ENCODE measurements at regions not wholly inside any gene's neighbourhood (a gene's known extent, or its start where the extent isn't known, plus 50 kb on each side); places are given as distances from the start of the nearest gene placed in this dataset.

DNA sequence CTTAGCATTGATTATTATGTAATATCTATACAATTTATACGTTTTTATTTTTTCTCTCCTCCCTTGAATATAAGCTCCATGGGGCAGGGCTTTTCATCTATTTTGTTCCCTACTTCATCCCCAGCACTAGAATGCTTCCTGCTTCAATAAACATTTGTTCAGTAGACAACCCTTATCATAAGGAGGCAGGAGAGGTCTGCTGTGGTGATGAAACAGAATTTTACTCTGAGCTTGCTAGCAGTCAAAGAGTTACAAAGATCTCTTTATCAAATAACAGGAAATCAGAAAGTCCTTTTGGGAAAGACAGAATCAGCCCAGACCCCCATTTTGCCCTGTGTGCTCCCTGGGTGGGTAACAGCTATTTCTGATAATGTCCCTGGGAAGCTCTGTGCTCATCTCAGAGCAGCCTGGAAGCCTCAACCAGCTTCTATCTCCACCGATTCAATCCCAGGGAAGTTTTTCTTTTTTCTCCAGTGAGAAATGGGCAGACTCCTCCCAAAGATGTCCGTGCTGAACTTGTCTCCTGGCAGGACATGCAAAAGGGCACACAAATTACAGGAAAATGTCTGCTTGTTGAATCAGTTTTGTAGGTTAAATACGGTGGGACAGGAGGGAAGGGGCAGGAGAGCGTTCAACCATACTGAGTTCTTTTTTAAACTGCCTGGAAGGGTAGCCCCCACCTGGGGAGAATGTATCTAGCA lies 84.7 kb upstream of the PKDCC start:
- peaks cover 0 to 50% (median 27%) of the 10 kb centered on the region in 3 donors for H3K4me1 ChIP-seq
- peak overlapping the region; percentile 7 to 81 (median 60) for H3K27ac ChIP-seq
- H3K27me3 ChIP-seq, result no peaks in the 10 kb centered on the region
- 65 to 79% methylated on average over 4 to 5 of the region's 5 CpGs for WGBS, 2 donors (ENCODE audit: low coverage in 1 of 2)
- H3K36me3 ChIP-seq, result no peaks in the 10 kb centered on the region
- ATAC-seq, result no peak
- H3K9me3 ChIP-seq, result no peaks in the 10 kb centered on the region
- no peak overlapping the region for H3K4me3 ChIP-seq
- TF ChIP-seq POLR2A (IDR thresholded peaks at IDR 0.05) (no peak), EP300 (IDR thresholded peaks at IDR 0.05) (no peak), POLR2AphosphoS5 (IDR thresholded peaks at IDR 0.05) (no peak), CTCF (IDR thresholded peaks at IDR 0.05) (no peak)

DNA sequence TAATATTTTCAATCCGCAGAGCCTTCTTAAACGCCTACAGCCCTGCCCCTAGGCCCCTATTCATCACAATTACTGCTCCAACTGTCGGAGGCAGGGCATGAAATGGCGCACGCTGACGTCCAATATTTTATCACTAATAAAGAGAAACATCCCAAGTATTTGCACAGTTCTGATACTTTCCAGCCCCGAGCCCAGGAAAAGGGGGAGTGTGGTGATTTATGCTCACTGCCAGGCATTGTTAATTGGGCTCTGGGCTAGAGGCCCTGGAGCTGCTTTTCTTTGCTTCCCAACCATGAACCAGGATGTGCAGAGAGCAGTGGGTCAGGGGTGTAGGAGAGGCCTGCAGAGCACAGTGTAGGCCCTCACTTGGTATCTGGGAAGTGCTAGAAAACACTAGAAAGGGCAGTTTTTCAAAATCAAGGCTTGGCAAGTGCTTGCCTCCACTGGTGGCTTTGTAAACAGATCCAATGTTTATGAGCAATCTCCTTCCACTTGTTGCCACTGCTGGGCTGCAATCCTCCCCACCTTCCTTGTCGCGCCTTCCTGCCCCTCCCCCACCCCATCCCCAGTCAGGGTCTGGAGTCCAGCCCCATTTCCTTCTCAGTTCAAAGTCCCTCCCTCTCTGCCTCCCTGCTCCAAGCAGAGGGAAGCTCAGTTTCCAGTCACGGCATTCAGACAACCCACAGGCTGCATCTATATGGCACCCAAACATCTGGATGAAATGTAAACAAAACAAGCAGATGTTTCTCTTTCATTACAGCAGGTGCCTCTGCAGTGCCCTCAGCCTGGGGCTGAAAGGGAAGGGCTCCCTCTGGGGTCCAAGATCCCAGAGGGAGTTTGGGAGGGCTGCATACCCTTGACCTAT lies 83.9 kb upstream of the PKDCC start:
- ATAC-seq, result peak; percentile 8
- 41 to 61% methylated on average over 8 of the region's 10 CpGs for WGBS, 2 donors (ENCODE audit: low coverage in 1 of 2)
- no peak for TF ChIP-seq EP300 (IDR thresholded peaks at IDR 0.05)
- TF ChIP-seq CTCF (IDR thresholded peaks at IDR 0.05), result no peak
- TF ChIP-seq POLR2A (IDR thresholded peaks at IDR 0.05), result no peak
- peak; percentile 53 for TF ChIP-seq POLR2AphosphoS5 (IDR thresholded peaks at IDR 0.05)
- Histone ChIP-seq H3K4me1 (peaks cover 0 to 58% (median 30%) of the 10 kb centered on the region in 3 donors), H3K4me3 (no peak overlapping the region), H3K9me3 (no peaks in the 10 kb centered on the region), H3K27ac (peak overlapping the region; percentile 7 to 81 (median 60)), H3K36me3 (no peaks in the 10 kb centered on the region), H3K27me3 (no peaks in the 10 kb centered on the region)

DNA sequence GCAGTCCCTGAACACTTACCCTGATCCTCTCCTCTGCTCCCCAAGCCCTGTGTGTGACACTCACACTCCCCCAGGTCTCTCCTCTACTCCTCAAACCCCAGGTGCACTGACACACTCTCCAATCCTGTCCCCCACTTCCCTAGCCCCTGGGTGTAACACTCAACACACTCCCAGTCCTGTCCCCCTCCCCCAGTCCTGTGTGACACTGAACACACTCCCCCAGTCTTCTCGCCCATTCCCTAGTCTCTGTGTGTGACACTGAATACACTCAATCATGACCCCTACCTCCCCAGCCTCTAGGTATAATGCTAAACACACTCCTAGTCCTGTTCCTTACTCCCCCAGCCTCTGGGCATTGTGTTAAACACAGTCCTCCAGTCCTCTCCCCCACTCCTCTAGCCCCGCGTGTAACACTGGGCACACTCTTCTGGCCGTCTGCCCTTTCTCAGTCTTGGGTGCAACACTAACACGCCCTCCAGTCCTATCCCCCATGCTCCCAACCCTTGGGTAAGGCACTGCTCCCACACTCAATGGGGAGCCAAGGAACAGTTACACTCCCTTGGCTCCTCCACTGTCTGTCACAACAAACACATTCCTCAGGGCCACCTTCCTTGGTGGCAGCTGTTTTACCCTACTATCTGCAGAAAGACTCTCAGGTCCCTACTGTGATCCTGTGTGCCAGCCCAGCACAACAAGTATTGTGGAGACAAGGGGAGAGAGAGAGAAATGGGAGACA lies 82.5 kb upstream of the PKDCC start:
- ATAC-seq, result no peak
- WGBS, 2 donors (ENCODE audit: low coverage in 1 of 2), result 73 to 88% methylated on average over 4 to 5 of the region's 5 CpGs
- no peaks in the 10 kb centered on the region for H3K27me3 ChIP-seq

DNA sequence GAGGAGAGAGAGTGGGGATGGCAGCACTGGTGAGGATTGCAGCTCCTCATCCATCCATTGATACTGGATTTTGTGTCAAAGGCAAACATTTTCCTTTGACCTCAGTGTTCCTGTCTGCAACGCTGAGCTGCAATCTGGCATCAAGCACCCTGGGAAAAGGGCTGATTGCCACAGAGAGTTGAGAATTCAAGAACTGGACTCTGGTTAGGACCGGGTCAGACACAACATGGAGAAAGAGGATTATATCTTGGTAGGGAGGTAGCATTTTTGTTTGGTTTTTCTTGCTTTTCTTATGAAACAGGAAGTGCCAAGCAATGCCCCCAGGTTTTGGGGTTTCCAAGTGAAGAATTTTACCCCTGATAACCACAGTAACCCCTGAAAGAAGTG lies 81.9 kb upstream of the PKDCC start:
- no peaks in the 10 kb centered on the region for H3K9me3 ChIP-seq
- ATAC-seq, result no peak
- H3K4me1 ChIP-seq, result peaks cover 0 to 64% (median 30%) of the 10 kb centered on the region in 3 donors
- H3K4me3 ChIP-seq, result no peak overlapping the region
- H3K27me3 ChIP-seq, result no peaks in the 10 kb centered on the region
- WGBS, 2 donors (ENCODE audit: low coverage in 1 of 2), result 31 to 43% methylated on average over 2 of the region's 2 CpGs
- H3K27ac ChIP-seq, result peak overlapping the region; percentile 36 to 81 (median 78)
- H3K36me3 ChIP-seq, result no peaks in the 10 kb centered on the region
- TF ChIP-seq POLR2AphosphoS5 (IDR thresholded peaks at IDR 0.05) (peak; percentile 16), EP300 (IDR thresholded peaks at IDR 0.05) (no peak)

More for the DNA sequence above, 82.5 kb upstream of the PKDCC start:
- Histone ChIP-seq H3K4me3 (no peak overlapping the region), H3K4me1 (peaks cover 0 to 64% (median 30%) of the 10 kb centered on the region in 3 donors), H3K27ac (peak overlapping the region in 3 of 4 donors; percentile 75 to 81 (median 80)), H3K36me3 (no peaks in the 10 kb centered on the region), H3K9me3 (no peaks in the 10 kb centered on the region)
- TF ChIP-seq CTCF (IDR thresholded peaks at IDR 0.05), result no peak
- TF ChIP-seq POLR2A (IDR thresholded peaks at IDR 0.05), result no peak
- no peak for TF ChIP-seq EP300 (IDR thresholded peaks at IDR 0.05)
- TF ChIP-seq POLR2AphosphoS5 (IDR thresholded peaks at IDR 0.05), result no peak

- H3K36me3 ChIP-seq, result no peaks in the 10 kb centered on the region
- no peak overlapping the region for H3K4me3 ChIP-seq
- ATAC-seq, result peak; percentile 85
- TF ChIP-seq EP300 (IDR thresholded peaks at IDR 0.05) (no peak), POLR2AphosphoS5 (IDR thresholded peaks at IDR 0.05) (peak; percentile 81), POLR2A (IDR thresholded peaks at IDR 0.05) (peak in 1 of 2 donors; percentile 9), CTCF (IDR thresholded peaks at IDR 0.05) (no peak)
- H3K27ac ChIP-seq, result peak overlapping the region; percentile 36 to 81 (median 78)
- H3K27me3 ChIP-seq, result no peaks in the 10 kb centered on the region
- WGBS, 2 donors (ENCODE audit: low coverage in 1 of 2), result 28% methylated on average over 6 of the region's 10 CpGs; no CpG with 5 or more reads in 1 of the 2 donors
- H3K4me1 ChIP-seq, result peaks cover 0 to 64% (median 30%) of the 10 kb centered on the region in 3 donors
- no peaks in the 10 kb centered on the region for H3K9me3 ChIP-seq
These were observed 81.4 kb upstream of the PKDCC start for GRCh38 chr2:41966431-41966893.
